ENCODE measurements at regions not wholly inside any gene's neighbourhood (a gene's known extent, or its start where the extent isn't known, plus 50 kb on each side); places are given as distances from the start of the nearest gene placed in this dataset.

DNA sequence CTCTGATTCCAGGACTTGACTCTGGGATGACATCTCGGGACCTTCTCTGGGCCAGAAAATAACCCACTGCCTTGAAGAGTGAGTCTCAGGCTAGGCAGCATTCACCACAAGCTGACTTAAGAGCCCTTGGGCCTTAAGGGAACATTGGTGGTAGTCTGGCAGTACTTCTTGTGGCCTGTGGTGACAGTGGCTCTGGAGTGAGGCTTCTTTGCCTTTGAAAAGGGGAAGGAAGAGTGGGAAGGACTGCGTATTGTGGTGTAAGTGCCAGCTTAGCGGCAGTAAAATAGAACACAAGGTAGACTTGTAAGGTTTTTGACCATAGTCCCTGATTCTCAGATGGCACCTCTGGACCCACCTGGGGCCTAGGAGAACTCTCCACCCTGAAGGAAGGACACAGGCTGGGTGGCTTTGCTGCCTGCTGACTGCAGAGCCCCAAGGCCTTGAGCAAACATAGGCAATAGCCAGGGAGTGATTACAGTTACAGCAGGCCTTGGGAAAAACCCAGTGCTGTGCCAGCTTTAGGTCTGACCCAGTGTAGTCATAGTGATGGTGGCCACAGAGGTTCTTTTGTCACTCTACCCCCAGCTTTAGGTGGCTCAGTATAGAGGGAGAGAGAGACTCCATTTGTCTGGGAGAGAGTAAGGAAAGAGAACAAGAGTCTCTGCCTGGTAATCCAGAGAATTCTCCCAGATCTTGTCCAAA, 483.9 kb downstream of the SH2D4B start:
- TF ChIP-seq POLR2AphosphoS5 (IDR thresholded peaks at IDR 0.05; ENCODE audit: borderline replicate concordance, low read depth, low read length) (no peak), EZH2 (IDR thresholded peaks at IDR 0.05) (no peak), FOXP2 (optimal IDR thresholded peaks at IDR 0.05; ENCODE audit: control extremely low read depth, extremely low read length, insufficient read depth) (no peak)
